Caco-2 (cell line): ENCODE measurements at regions not wholly inside any gene's neighbourhood (a gene's known extent, or its start where the extent isn't known, plus 50 kb on each side); places are given as distances from the start of the nearest gene placed in this dataset.
A peak's percentile ranks its signal among the peaks of the same experiment; 100 is the strongest.

Experiments
- BruUV-seq: library from RNA; stranded (reverse); fragments of 400-500 nt; replicated peaks from 2 replicates; lab custom pipeline; 2021; lab: Mats Ljungman, UMichigan
- CTCF ChIA-PET: fragments of 300-600 bp; sonication (Branson Sonifier 250); formaldehyde crosslinking; loops from one replicate; lab custom pipeline; 2022; ENCODE audit warnings: antibody characterized with exemption; lab: Charles Lee
- POLR2A ChIA-PET: fragments of 300-600 bp; sonication (Branson Sonifier 250); formaldehyde crosslinking; loops from one replicate; lab custom pipeline; 2022; ENCODE audit warnings: antibody characterized with exemption; lab: Charles Lee
- DNase-seq, 2 experiments: peaks; one replicate each; pipeline versions ENCODE4 v3.0.0 to v3.0.0-alpha.2; 2020 to 2022
- H3K27me3 ChIP-seq: replicated peaks from 2 replicates; pipeline ENCODE4 v1.6.0; 2011; ENCODE audit warnings: low read length; ENCODE audit not compliant: control insufficient read depth, insufficient read depth
- H3K36me3 ChIP-seq: 2 replicates; pipeline ENCODE4 v1.5.1; 2011; ENCODE audit warnings: low read length; ENCODE audit not compliant: control insufficient read depth, insufficient read depth
- H3K4me1 ChIP-seq: fragments of 250-450 bp; sonication (Bioruptor Pico); 2 replicates; pipeline ENCODE4 v1.5.1; 2020; ENCODE audit warnings: mild to moderate bottlenecking
- H3K4me3 ChIP-seq: 2 replicates; pipeline ENCODE4 v1.5.1; 2011; ENCODE audit warnings: low read depth, mild to moderate bottlenecking, control low read depth, low read length
- H3K9me3 ChIP-seq: fragments of 250-450 bp; sonication (Bioruptor Pico); 2 replicates; pipeline ENCODE4 v1.5.1; 2020; ENCODE audit warnings: mild to moderate bottlenecking, moderate library complexity
- H3K27ac Mint-ChIP-seq: one replicate; pipeline ENCODE4 v1.8.0; 2022; ENCODE audit warnings: mixed read lengths; ENCODE audit not compliant: unreplicated experiment
- H3K27me3 Mint-ChIP-seq: one replicate; pipeline ENCODE4 v1.8.0; 2022; ENCODE audit warnings: mixed read lengths; ENCODE audit not compliant: insufficient read depth, unreplicated experiment
- H3K36me3 Mint-ChIP-seq: one replicate; pipeline ENCODE4 v1.8.0; 2022; ENCODE audit warnings: mild to moderate bottlenecking, mixed read lengths; ENCODE audit not compliant: insufficient read depth, unreplicated experiment
- H3K4me1 Mint-ChIP-seq: one replicate; pipeline ENCODE4 v1.8.0; 2022; ENCODE audit warnings: low read depth, mixed read lengths; ENCODE audit not compliant: unreplicated experiment
- H3K4me3 Mint-ChIP-seq: one replicate; pipeline ENCODE4 v1.8.0; 2022; ENCODE audit warnings: mild to moderate bottlenecking, moderate library complexity, mixed read lengths; ENCODE audit not compliant: unreplicated experiment
- H3K9me3 Mint-ChIP-seq: one replicate; pipeline ENCODE4 v1.8.0; 2022; ENCODE audit warnings: mixed read lengths; ENCODE audit not compliant: unreplicated experiment
- intact Hi-C: fragments of 100-400 bp; cut with micrococcal nuclease; formaldehyde crosslinking; loops from one replicate; pipeline ENCODE4 v1.10.0; 2022; ENCODE audit not compliant: unreplicated experiment
- TF ChIP-seq, protein P1 (sequence below), 2 experiments: fragments of 200-600 bp in 1 of 2; IDR thresholded peaks; 1 replicate in 1 of 2; 2 replicates in 1 of 2; pipeline versions ENCODE4 v1.5.1 to v1.8.0; 2011 to 2022; ENCODE audit warnings: antibody characterized with exemption in 1 of 2, control low read depth in 1 of 2, inconsistent platforms in 1 of 2, low read depth in 1 of 2, low read length in 1 of 2, mild to moderate bottlenecking in 1 of 2, moderate library complexity in 1 of 2; ENCODE audit not compliant: insufficient read depth in 1 of 2, severe bottlenecking in 1 of 2, unreplicated experiment in 1 of 2

DNA sequence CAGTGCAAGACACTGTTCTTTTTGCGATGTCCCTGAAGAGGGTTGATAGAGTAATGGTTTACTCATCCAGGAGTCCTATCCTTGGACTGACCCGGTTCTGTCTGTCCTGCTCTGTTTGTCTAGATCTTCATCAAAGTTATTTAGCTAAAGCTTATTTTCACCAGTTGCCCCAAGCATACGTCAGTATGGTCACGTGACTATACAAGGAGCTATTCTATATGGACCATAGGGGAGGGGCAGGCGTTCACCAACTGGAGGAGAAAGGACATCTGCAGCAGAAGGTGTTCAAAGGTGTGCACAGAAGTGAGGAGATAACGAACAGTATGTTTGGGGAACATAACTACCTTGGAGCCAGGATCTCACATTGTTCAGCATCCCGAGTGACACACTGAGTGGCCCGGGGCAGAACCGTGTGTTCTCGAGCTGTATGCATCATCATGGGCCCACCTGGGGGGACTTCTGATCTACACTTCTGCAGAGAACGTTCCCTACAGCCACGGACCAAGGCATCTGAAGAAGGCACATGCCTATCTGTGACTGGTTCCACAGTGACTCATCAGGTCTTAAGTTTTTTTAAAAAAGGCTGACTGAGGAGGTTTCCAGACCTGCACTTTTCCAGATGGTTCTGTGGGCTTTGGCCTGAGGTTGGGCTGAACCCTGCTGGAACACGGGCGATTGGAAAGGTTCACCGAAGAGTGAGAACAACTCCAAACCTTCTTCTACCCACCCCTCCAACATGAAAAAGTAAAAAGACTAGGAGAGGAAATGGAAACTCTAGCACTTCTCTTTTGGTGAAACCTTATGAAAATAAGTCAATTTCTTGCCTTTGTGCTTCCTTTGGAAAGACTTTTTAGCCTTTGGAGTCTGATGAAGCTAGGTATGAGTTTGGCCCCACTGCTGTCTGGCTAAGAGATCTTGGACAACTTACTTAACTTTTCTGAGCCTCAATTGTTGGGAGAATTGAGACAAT is 68.6 kb upstream of the YWHAQ start:
- Mint-ChIP-seq H3K27ac (no peak overlapping the region), H3K4me1 (peaks cover 21% of the 10 kb centered on the region), H3K4me3 (no peak overlapping the region), H3K27me3 (no peaks in the 10 kb centered on the region), H3K9me3 (no peaks in the 10 kb centered on the region), H3K36me3 (no peaks in the 10 kb centered on the region)
- intact Hi-C loops: no loop called here
- POLR2A ChIA-PET: no interaction called here
- H3K36me3 ChIP-seq: no peaks in the 10 kb centered on the region
- BruUV-seq: no TSS peak
- no peaks in the 10 kb centered on the region for H3K9me3 ChIP-seq
- H3K27me3 ChIP-seq: no peaks in the 10 kb centered on the region
- peaks cover 50% of the 10 kb centered on the region for H3K4me1 ChIP-seq
- H3K4me3 ChIP-seq: no peak overlapping the region
- no peak for DNase-seq
- TF ChIP-seq, protein P1, sequence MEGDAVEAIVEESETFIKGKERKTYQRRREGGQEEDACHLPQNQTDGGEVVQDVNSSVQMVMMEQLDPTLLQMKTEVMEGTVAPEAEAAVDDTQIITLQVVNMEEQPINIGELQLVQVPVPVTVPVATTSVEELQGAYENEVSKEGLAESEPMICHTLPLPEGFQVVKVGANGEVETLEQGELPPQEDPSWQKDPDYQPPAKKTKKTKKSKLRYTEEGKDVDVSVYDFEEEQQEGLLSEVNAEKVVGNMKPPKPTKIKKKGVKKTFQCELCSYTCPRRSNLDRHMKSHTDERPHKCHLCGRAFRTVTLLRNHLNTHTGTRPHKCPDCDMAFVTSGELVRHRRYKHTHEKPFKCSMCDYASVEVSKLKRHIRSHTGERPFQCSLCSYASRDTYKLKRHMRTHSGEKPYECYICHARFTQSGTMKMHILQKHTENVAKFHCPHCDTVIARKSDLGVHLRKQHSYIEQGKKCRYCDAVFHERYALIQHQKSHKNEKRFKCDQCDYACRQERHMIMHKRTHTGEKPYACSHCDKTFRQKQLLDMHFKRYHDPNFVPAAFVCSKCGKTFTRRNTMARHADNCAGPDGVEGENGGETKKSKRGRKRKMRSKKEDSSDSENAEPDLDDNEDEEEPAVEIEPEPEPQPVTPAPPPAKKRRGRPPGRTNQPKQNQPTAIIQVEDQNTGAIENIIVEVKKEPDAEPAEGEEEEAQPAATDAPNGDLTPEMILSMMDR (IDR thresholded peaks at IDR 0.05; ENCODE audit: insufficient read depth in 1 of 2, low read depth in 1 of 2, low read length in 1 of 2, severe bottlenecking in 1 of 2, unreplicated experiment in 1 of 2): no peak
- CTCF ChIA-PET: no interaction called here

- no peaks in the 10 kb centered on the region for H3K27me3 Mint-ChIP-seq
- ChIA-PET POLR2A (no interaction called here), CTCF (no interaction called here)
- H3K36me3 Mint-ChIP-seq: no peaks in the 10 kb centered on the region
- Histone ChIP-seq H3K9me3 (no peaks in the 10 kb centered on the region), H3K4me3 (no peak overlapping the region), H3K36me3 (no peaks in the 10 kb centered on the region), H3K4me1 (peaks cover 50% of the 10 kb centered on the region), H3K27me3 (no peaks in the 10 kb centered on the region)
- intact Hi-C loops: no loop called here
- no peak overlapping the region for H3K27ac Mint-ChIP-seq
- TF ChIP-seq, protein P1 (IDR thresholded peaks at IDR 0.05; ENCODE audit: insufficient read depth in 1 of 2, low read depth in 1 of 2, low read length in 1 of 2, severe bottlenecking in 1 of 2, unreplicated experiment in 1 of 2): no peak
- H3K4me1 Mint-ChIP-seq: peaks cover 25% of the 10 kb centered on the region
- H3K4me3 Mint-ChIP-seq: no peak overlapping the region
- H3K9me3 Mint-ChIP-seq: no peaks in the 10 kb centered on the region
- no peak for DNase-seq
- no TSS peak for BruUV-seq
These were observed 69.3 kb upstream of the YWHAQ start for GRCh38 chr2:9700109-9700495.

DNA sequence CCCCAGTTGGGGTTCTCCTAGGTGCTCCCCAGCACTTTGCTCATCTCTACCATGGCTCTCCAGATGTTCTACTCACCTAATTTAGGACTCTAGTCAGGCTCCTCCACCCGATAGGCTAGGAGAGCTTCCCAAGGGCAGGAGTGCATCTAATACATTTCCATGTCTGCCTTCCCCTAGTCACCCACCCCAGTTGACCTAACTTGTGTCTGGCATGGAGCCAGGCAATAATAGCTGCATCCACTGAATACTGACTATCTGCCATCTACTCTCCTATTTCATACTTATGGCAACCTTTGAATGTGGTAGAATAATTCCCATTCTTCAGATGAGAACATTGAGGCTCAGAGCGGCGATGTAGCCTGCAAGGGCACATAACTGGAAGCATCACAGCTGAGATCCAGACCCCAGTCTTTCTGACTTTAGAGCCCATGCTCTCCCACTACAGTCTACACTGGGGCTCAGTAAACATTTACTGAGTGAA is 71.8 kb upstream of the YWHAQ start:
- POLR2A ChIA-PET: interaction anchor here (1.4 kb wide), 1 partner anchor 72 kb away, joined by 5 read pairs; the partner anchor contains the start of gene YWHAQ
- intact Hi-C loops: no loop called here

More for the DNA sequence above, 71.8 kb upstream of the YWHAQ start:
- no TSS peak for BruUV-seq
- peak in 1 of 2 experiments; percentile 12 for DNase-seq
- Histone ChIP-seq H3K4me3 (no peak overlapping the region), H3K9me3 (no peaks in the 10 kb centered on the region), H3K4me1 (peaks cover 33% of the 10 kb centered on the region), H3K27me3 (no peaks in the 10 kb centered on the region), H3K36me3 (no peaks in the 10 kb centered on the region)
- Mint-ChIP-seq H3K4me3 (no peak overlapping the region), H3K27ac (no peak overlapping the region), H3K9me3 (no peaks in the 10 kb centered on the region), H3K4me1 (peaks cover 13% of the 10 kb centered on the region), H3K27me3 (no peaks in the 10 kb centered on the region), H3K36me3 (no peaks in the 10 kb centered on the region)
- CTCF ChIA-PET: no interaction called here
- TF ChIP-seq, protein P1 (IDR thresholded peaks at IDR 0.05; ENCODE audit: insufficient read depth in 1 of 2, low read depth in 1 of 2, low read length in 1 of 2, severe bottlenecking in 1 of 2, unreplicated experiment in 1 of 2): no peak
